Muscle of leg (tissue), 3 donors: ENCODE measurements at regions not wholly inside any gene's neighbourhood (a gene's known extent, or its start where the extent isn't known, plus 50 kb on each side); places are given as distances from the start of the nearest gene placed in this dataset.

Experiments
- DNase-seq: peaks from one replicate; pipeline ENCODE4 v3.0.0; 2013
- H3K27ac ChIP-seq: one replicate; pipeline ENCODE4 v1.5.1; 2013; ENCODE audit warnings: mild to moderate bottlenecking, low read length, control low read depth
- H3K27me3 ChIP-seq: one replicate; pipeline ENCODE4 v1.6.1; 2013; ENCODE audit warnings: low read length; ENCODE audit not compliant: control insufficient read depth, insufficient read depth
- H3K36me3 ChIP-seq: one replicate; pipeline ENCODE4 v1.6.1; 2013; ENCODE audit warnings: low read length; ENCODE audit not compliant: control insufficient read depth, insufficient read depth
- H3K4me1 ChIP-seq: one replicate; pipeline ENCODE4 v1.6.1; 2013; ENCODE audit warnings: low read length; ENCODE audit not compliant: control insufficient read depth, insufficient read depth
- H3K4me3 ChIP-seq: one replicate; pipeline ENCODE4 v1.5.1; 2013; ENCODE audit warnings: low read length, control low read depth
- H3K9me3 ChIP-seq: replicated peaks from 2 replicates; pipeline ENCODE4 v1.6.1; 2013; ENCODE audit warnings: low read depth, low read length; ENCODE audit not compliant: control insufficient read depth
- WGBS: methylation state at CpG from one replicate; pipeline ENCODE4 v1.1.5; 2013; ENCODE audit warnings: missing lambda C conversion rate; ENCODE audit not compliant: insufficient coverage; 5-methylcytosine and 5-hydroxymethylcytosine counted together

- no peaks in the 10 kb centered on the region for H3K27me3 ChIP-seq
- H3K4me3 ChIP-seq: no peak overlapping the region
- H3K27ac ChIP-seq: no peak overlapping the region
- 83% methylated on average over 1 of the region's 2 CpGs for WGBS
- no peak for DNase-seq
- H3K4me1 ChIP-seq: no peaks in the 10 kb centered on the region
- no peaks in the 10 kb centered on the region for H3K36me3 ChIP-seq
- no peaks in the 10 kb centered on the region for H3K9me3 ChIP-seq
Measured at GRCh38 chr14:81737938-81738337, 204.3 kb upstream of the SEL1L start.

DNA sequence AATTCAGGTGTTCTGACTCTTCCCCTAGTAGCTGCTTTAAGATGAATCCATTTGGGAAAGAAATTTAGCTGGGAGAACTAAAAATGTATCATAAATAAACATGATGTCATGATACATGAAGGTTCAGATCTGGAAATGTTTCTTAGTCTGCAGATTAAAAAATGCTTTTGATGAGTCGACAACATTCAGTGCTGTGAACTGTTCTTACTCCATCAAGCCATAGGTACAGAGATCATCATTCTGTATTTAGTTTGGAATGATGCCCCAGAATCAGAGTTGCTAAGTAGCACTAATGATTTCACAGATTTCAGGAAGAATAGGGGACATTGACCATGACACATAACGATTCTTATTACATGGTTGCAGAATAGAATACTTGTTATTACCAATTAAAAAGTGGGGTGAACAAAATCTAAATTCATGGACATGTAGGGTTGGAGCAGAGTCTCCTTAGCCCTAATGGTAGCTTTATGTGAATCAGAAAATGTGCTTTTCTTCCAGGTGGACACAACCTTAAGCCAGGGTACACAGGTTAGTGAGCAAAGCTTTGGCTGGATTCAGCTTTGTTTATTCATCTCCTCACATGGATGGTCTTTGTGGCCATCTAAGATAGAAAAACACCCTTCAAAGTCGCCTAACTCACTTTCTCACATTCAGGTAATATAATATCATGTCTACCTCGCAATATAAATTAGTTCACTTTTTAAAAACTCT, 205.4 kb upstream of the SEL1L start:
- H3K4me1 ChIP-seq: no peaks in the 10 kb centered on the region
- H3K9me3 ChIP-seq: no peaks in the 10 kb centered on the region
- no CpG with 5 or more reads among the region's 4 CpGs for WGBS
- DNase-seq: no peak
- H3K27ac ChIP-seq: no peak overlapping the region
- H3K4me3 ChIP-seq: no peak overlapping the region
- no peaks in the 10 kb centered on the region for H3K36me3 ChIP-seq
- no peaks in the 10 kb centered on the region for H3K27me3 ChIP-seq

DNA sequence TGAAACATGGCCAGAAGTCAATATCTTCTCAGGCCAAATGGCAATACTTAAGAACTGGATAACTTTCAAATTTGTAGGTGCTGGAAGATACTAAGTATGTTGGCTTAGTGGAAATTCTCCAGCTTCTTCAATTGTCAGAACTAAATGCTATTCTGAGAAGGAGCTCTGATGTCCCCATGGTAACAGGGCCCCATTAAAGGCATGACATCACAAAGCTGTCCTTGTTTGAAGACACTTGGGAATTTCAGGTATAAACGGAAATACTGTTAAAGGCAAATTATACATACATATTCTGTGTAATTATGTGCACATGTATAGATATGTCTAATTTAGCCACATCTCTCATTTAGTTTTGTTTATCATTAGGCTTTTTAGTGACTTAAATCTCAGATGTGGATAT, 210.0 kb upstream of the SEL1L start:
- Histone ChIP-seq H3K27me3 (no peaks in the 10 kb centered on the region), H3K27ac (no peak overlapping the region), H3K4me3 (no peak overlapping the region), H3K4me1 (no peaks in the 10 kb centered on the region), H3K36me3 (no peaks in the 10 kb centered on the region), H3K9me3 (no peaks in the 10 kb centered on the region)
- no CpG with 5 or more reads among the region's 1 CpG for whole genome bisulfite sequencing
- DNase-seq: no peak

GRCh38 chr14:81751198-81751597, 217.5 kb upstream of the SEL1L start:
- no peak for DNase-seq

DNA sequence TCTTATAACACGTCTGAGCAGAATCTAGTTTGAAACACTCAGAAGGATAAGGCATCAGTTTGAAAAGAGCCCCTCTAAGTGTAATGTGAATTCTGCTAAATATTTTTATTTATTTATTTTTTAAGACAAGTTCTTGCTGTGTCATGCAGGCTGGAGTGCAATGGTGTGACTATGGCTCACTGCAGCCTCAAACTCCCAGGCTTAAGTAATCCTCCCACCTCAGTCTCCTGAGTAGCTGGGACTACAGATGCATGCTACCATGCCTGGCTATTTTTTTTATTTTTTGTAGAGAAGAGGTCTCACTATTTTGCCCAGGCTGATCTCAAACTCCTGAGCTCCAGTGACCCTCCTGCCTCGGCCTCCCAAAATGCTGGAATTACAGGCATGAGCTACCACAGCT, 225.9 kb upstream of the SEL1L start:
- H3K27me3 ChIP-seq: no peaks in the 10 kb centered on the region
- no peaks in the 10 kb centered on the region for H3K36me3 ChIP-seq
- WGBS: 100% methylated on average over 1 of the region's 2 CpGs

More at GRCh38 chr14:81751198-81751597, 217.5 kb upstream of the SEL1L start:
- H3K36me3 ChIP-seq: no peaks in the 10 kb centered on the region
- H3K4me1 ChIP-seq: no peaks in the 10 kb centered on the region
- no peaks in the 10 kb centered on the region for H3K9me3 ChIP-seq
- no CpG with 5 or more reads among the region's 2 CpGs for WGBS
- H3K27me3 ChIP-seq: no peaks in the 10 kb centered on the region
- H3K4me3 ChIP-seq: no peak overlapping the region
- no peak overlapping the region for H3K27ac ChIP-seq

GRCh38 chr14:81765651-81766275, 232.1 kb upstream of the SEL1L start:
- Histone ChIP-seq H3K9me3 (no peaks in the 10 kb centered on the region), H3K4me3 (no peak overlapping the region), H3K27ac (no peak overlapping the region), H3K27me3 (no peaks in the 10 kb centered on the region), H3K4me1 (no peaks in the 10 kb centered on the region), H3K36me3 (no peaks in the 10 kb centered on the region)
- DNase-seq: no peak
- no CpG with 5 or more reads among the region's 3 CpGs for WGBS

More for the DNA sequence above, 225.9 kb upstream of the SEL1L start:
- no peak for DNase-seq
- no peaks in the 10 kb centered on the region for H3K4me1 ChIP-seq
- no peak overlapping the region for H3K4me3 ChIP-seq
- no peaks in the 10 kb centered on the region for H3K9me3 ChIP-seq
- no peak overlapping the region for H3K27ac ChIP-seq

DNA sequence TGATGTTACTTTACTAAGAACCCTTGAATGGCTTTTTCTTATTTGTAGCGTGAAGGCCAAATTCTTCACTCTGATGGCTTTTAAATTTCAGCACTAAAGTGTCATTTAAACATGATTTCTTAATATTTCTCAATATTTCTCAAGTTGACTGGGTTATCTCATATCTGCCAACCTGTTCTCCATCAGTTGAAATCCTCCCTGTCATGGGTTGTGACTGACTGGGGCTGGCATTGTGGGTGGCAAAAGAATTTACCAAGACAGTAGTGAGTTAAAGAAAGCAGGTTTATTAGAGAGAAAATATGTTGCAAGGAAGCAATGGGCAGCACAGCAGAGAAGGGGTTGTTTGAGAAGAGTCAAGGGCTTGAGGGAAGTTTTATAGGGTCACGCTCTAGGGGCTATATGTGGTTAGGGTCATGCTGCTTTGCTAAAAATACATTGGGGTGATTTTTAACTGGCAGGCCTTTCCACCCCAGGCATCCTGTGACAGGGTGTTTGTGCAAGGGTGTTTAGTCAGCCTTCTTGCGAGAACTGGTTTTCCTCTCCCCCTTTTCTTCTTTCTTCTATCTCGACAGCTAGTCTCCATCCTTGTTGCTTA, 232.8 kb upstream of the SEL1L start:
- no peaks in the 10 kb centered on the region for H3K4me1 ChIP-seq
- H3K27ac ChIP-seq: no peak overlapping the region
- WGBS: 83% methylated on average over 1 of the region's 4 CpGs
- no peaks in the 10 kb centered on the region for H3K36me3 ChIP-seq
- H3K4me3 ChIP-seq: no peak overlapping the region
- H3K9me3 ChIP-seq: no peaks in the 10 kb centered on the region
- DNase-seq: no peak
- no peaks in the 10 kb centered on the region for H3K27me3 ChIP-seq

- Histone ChIP-seq H3K4me3 (no peak overlapping the region), H3K9me3 (no peaks in the 10 kb centered on the region), H3K36me3 (no peaks in the 10 kb centered on the region), H3K27me3 (no peaks in the 10 kb centered on the region), H3K4me1 (no peaks in the 10 kb centered on the region), H3K27ac (no peak overlapping the region)
- peak; percentile 33 for DNase-seq
- no CpG with 5 or more reads among the region's 2 CpGs for WGBS
Measured at GRCh38 chr14:81767266-81767995, 233.8 kb upstream of the SEL1L start.

DNA sequence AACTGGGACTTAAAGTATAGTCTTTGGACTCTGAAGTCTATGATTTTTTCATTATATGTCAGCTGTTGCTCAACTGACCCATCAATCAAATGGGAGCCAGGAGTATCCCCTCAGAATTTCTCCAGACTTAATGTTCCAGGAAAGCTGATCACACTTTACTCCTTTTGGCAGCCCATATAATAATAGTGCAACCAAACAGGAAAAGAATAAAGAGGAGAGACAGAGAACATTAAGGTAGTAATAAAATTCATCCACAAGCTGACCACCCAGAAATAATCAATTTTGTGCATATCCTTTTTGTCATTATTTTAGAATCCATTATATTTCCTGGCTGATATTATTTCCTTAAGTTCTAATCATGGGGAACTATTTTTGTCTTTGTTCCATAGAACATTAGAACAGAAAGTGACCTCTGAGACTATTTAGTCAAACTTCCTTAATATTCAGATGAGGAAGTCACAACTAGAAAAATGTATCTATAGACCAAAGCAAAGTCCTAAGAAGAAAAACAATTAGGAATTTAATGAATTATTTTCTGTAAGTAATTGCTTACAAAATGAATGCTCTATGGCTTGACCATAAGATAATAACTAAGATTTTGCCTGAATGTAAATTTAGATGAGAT, 238.1 kb upstream of the SEL1L start:
- no peaks in the 10 kb centered on the region for H3K36me3 ChIP-seq
- H3K9me3 ChIP-seq: no peaks in the 10 kb centered on the region
- no peaks in the 10 kb centered on the region for H3K4me1 ChIP-seq
- no peak overlapping the region for H3K27ac ChIP-seq
- peak; percentile 54 for DNase-seq
- no peak overlapping the region for H3K4me3 ChIP-seq
- no peaks in the 10 kb centered on the region for H3K27me3 ChIP-seq

GRCh38 chr14:81772381-81772780, 238.7 kb upstream of the SEL1L start:
- no CpG with 5 or more reads among the region's 1 CpG for WGBS
- no peak for DNase-seq

More at GRCh38 chr14:81772381-81772780, 238.7 kb upstream of the SEL1L start:
- H3K27me3 ChIP-seq: no peaks in the 10 kb centered on the region
- H3K4me3 ChIP-seq: no peak overlapping the region
- no peaks in the 10 kb centered on the region for H3K9me3 ChIP-seq
- H3K36me3 ChIP-seq: no peaks in the 10 kb centered on the region
- no peak overlapping the region for H3K27ac ChIP-seq
- H3K4me1 ChIP-seq: no peaks in the 10 kb centered on the region
